Tibial artery (tissue), 4 donors: ENCODE measurements at regions not wholly inside any gene's neighbourhood (a gene's known extent, or its start where the extent isn't known, plus 50 kb on each side); places are given as distances from the start of the nearest gene placed in this dataset.
A peak's percentile ranks its signal among the peaks of the same experiment; 100 is the strongest.
"Not testable (repeated sequence)": the region's sequence is repeated elsewhere in the genome, so short reads cannot be mapped to it uniquely, and the experiment has no call there.

Experiments
- DNase-seq, 2 donors: peaks; one replicate each; pipeline ENCODE4 v3.0.0-alpha.2; 2019
- H3K27ac ChIP-seq, 2 donors: fragments of 200-600 bp; sonication (generic) in 1 of 2; 1 replicate in 1 of 2; 2 replicates in 1 of 2; pipeline ENCODE4 v1.5.1; 2018 to 2019; ENCODE audit warnings: mild to moderate bottlenecking in 1 of 2
- H3K27me3 ChIP-seq, 2 donors: fragments of 200-600 bp; sonication (generic) in 1 of 2; one replicate each; pipeline versions ENCODE4 v1.5.1 to v1.6.0; 2016 to 2019
- H3K36me3 ChIP-seq, 3 donors: fragments of 200-600 bp; sonication (generic) in 2 of 3; one replicate each; pipeline ENCODE4 v1.5.1; 2016 to 2019; ENCODE audit warnings: mild to moderate bottlenecking in 2 of 3
- H3K4me1 ChIP-seq, 4 donors: fragments of 200-600 bp; sonication (generic) in 2 of 4; 1 replicate in 3 of 4; 2 replicates in 1 of 4; pipeline ENCODE4 v1.5.1; 2016 to 2019
- H3K4me3 ChIP-seq, 2 donors: fragments of 200-600 bp; sonication (generic) in 1 of 2; 1 replicate in 1 of 2; 2 replicates in 1 of 2; pipeline ENCODE4 v1.5.1; 2018 to 2019; ENCODE audit warnings: mild to moderate bottlenecking in 2 of 2
- H3K9me3 ChIP-seq, 3 donors: fragments of 200-600 bp; sonication (generic) in 1 of 3; one replicate each; pipeline ENCODE4 v1.5.1; 2016 to 2019
- intact Hi-C: fragments of 100-400 bp; cut with DNase I; formaldehyde crosslinking; loops from one replicate; pipeline ENCODE4 v1.15.0; 2023; ENCODE audit warnings: low total_unique reads
- TF ChIP-seq, protein P1 (sequence below), 2 experiments: fragments of 200-600 bp in 1 of 2; fragments of 450-650 bp in 1 of 2; IDR thresholded peaks; one replicate each; pipeline ENCODE4 v1.5.1; 2017 to 2019; ENCODE audit warnings: antibody characterized with exemption in 2 of 2, mild to moderate bottlenecking in 1 of 2, moderate library complexity in 1 of 2

DNA sequence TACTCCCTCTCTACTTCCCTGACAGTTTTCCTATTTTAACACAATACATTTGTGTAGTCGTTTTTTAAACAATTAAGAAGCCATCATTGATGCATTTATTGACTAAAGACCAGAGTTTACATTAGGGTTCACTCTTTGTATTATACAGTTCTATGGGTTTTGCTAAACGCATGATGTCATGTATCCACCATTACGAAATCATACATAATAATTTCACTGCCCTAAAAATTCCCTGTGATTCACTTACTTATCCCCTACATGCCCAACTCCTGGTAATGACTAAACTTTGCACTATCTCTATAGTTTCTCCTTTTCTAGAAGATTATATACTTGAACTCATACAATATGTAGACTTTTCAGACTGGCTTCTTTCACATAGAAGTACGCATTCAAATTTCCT lies 1016.5 kb upstream of the FOXG1 start:
- Histone ChIP-seq H3K4me1 (no peaks in the 10 kb centered on the region), H3K36me3 (no peaks in the 10 kb centered on the region), H3K27ac (no peak overlapping the region), H3K9me3 (no peaks in the 10 kb centered on the region), H3K4me3 (no peak overlapping the region), H3K27me3 (no peaks in the 10 kb centered on the region)
- DNase-seq = no peak
- TF ChIP-seq, protein P1, sequence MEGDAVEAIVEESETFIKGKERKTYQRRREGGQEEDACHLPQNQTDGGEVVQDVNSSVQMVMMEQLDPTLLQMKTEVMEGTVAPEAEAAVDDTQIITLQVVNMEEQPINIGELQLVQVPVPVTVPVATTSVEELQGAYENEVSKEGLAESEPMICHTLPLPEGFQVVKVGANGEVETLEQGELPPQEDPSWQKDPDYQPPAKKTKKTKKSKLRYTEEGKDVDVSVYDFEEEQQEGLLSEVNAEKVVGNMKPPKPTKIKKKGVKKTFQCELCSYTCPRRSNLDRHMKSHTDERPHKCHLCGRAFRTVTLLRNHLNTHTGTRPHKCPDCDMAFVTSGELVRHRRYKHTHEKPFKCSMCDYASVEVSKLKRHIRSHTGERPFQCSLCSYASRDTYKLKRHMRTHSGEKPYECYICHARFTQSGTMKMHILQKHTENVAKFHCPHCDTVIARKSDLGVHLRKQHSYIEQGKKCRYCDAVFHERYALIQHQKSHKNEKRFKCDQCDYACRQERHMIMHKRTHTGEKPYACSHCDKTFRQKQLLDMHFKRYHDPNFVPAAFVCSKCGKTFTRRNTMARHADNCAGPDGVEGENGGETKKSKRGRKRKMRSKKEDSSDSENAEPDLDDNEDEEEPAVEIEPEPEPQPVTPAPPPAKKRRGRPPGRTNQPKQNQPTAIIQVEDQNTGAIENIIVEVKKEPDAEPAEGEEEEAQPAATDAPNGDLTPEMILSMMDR (IDR thresholded peaks at IDR 0.05) = no peak
- intact Hi-C loops = no loop called here

DNA sequence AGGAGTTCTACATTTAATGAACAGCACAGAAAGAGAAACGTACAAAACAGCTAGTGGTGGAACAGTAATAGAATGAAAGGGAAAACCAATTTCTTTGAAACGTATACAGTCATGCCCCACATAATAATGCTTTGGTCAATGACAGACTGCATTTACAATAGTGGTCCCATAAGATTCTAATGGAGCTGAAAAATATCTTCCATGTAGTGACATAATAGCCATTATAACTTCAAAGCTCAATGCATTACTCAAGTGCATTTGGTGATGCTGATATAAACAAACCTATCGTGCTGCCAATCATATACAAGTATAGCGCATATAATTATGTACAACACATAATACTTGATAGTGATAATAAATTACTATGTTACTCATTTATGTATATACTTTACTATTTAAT lies 1008.9 kb upstream of the FOXG1 start:
- not testable (repeated sequence) for H3K4me1 ChIP-seq

DNA sequence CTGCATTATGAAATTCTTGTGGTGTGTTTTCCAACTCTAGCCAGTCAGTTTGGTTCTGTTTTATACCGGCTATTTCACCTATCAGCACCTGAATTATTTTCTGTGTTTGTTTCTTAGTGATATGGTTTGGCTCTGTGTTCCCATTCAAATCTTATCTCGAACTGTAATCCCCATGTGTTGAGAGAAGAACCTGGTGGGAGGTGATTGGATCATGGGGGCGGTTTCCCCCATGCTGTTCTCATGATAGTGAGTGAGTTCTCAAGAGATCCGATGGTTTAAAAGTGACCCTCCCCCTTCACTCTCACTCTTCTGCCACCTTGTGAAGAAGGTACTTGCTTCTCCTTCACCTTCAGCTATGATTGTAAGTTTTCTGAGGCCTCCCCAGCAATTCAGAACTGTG lies 1006.2 kb upstream of the FOXG1 start:
- H3K36me3 ChIP-seq, H3K4me3 ChIP-seq, H3K27me3 ChIP-seq, DNase-seq, intact Hi-C loops, H3K4me1 ChIP-seq, H3K9me3 ChIP-seq, H3K27ac ChIP-seq: not testable (repeated sequence)

More for the DNA sequence above, 1008.9 kb upstream of the FOXG1 start:
- intact Hi-C loops, DNase-seq, H3K27ac ChIP-seq, H3K27me3 ChIP-seq, H3K36me3 ChIP-seq, H3K9me3 ChIP-seq, H3K4me3 ChIP-seq: not testable (repeated sequence)

DNA sequence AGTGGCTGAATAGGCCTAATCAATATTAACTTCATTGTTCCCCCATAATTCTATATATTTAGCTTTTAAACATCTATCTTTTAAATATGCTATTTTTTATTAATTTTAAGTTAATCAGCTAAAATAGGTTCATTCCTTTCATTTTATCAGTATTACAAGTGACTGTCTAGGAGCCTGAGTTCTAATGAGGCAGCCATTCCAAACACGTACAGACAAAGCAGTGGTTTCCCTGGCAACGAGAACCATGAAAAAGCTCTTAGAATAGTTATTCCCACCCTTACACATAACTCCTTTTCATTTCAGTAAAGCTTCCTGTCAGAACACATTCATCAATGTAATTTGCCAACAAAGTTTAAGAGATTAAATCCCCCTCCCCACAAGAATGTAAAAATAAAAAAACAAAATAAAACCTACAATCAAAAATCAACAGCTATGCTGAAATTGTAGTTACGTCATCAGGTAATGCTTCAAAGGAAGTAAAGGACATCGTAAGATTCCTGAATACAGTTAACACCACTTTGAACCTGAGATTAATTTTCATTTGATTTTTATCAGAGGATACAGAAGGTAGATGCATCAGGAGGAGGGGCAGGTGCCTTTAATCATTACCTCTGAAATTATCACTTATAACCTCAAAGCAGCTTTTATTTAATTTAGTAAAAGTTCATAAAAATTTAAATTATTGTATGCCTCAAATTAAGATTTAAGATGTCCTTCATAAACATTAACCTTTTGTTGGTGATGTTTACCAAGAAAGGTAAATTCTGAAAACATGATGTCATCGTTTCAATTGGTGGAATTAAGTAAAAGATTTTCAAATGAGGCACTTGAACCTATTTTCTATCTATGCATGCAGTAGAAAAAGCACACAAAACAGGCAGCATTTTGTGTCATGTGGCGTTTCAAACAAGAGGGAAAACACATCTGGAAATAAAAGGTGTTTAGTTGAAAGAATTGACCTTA lies 967.2 kb upstream of the FOXG1 start:
- H3K4me3 ChIP-seq, DNase-seq, H3K27me3 ChIP-seq, H3K9me3 ChIP-seq, intact Hi-C loops, H3K36me3 ChIP-seq, H3K27ac ChIP-seq, H3K4me1 ChIP-seq: not testable (repeated sequence)

DNA sequence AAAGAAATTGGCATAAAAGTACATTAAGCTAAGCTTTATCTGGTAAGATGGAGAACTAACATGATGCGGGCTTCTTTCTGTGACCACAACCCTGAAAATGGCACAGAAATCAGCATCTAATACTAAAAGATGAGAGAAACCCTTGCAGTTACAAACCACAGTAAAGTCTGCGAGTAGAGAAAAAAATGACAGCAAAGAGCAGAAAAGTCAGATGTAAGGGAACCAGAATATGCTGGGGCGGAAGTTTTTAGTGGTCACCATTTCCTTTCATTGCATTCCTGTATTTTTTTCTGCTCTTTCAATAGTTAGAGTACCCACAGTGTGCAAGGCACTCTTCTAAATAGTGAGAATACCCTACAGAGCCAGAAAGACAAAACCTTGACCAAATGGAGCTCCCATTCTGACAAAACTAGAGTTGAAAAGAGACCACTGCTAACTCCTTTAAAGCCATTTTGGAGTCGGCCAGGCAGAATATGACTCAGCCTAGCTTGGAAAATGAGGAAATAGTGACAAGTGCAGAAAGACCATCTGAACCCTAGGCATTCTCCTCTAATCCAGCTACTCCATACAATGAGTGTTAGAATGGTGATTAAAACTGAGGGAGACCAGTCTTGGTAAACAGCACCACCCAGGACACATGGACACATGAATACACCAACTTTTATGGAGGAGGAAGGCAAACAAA lies 948.7 kb upstream of the FOXG1 start:
- H3K9me3 ChIP-seq, H3K4me3 ChIP-seq, H3K27ac ChIP-seq, DNase-seq, intact Hi-C loops, H3K27me3 ChIP-seq, H3K36me3 ChIP-seq, H3K4me1 ChIP-seq: not testable (repeated sequence)

DNA sequence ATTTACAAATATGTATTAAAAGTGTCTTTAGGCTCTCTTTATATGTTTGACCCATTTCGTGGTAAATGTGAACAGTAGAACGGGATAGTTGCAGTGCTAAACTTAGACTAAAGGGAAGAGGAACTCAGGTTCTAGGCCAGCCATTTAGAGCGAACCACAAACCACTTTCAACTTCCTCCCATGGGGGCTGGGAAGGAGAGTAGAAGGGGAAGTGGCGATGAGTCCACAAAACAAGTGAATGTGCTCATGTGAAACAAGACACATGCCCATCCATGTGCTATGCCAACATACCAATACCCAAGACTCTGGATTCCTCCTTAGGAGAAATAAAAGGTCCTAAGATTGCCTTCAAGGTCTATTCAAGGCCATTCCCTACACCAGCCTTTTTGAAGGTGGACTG lies 940.4 kb upstream of the FOXG1 start:
- intact Hi-C loops, H3K27me3 ChIP-seq, H3K4me1 ChIP-seq, H3K9me3 ChIP-seq, H3K36me3 ChIP-seq, H3K27ac ChIP-seq, H3K4me3 ChIP-seq: not testable (repeated sequence)
- DNase-seq = peak in 1 of 2 donors; percentile 43

DNA sequence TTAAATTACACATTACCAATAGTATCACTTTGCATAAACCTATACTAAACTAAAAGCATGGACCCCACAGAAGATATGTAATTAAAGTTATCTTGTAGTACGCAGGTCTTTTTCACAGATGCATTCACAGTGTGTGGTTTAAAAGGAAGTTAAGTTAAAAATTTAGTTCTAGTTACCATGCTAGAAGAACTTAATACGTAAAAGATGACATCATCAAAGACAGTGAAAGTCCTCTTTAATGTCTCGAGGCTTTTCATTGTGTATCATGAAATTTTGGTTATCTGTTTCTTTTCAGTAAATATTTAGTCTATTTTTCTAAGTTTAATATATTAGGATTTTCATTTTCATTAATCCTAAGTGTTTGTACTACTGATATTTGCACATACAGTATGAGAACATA lies 934.6 kb upstream of the FOXG1 start:
- intact Hi-C loops, DNase-seq, H3K36me3 ChIP-seq, H3K4me1 ChIP-seq, H3K27ac ChIP-seq, H3K9me3 ChIP-seq, H3K27me3 ChIP-seq, H3K4me3 ChIP-seq: not testable (repeated sequence)

DNA sequence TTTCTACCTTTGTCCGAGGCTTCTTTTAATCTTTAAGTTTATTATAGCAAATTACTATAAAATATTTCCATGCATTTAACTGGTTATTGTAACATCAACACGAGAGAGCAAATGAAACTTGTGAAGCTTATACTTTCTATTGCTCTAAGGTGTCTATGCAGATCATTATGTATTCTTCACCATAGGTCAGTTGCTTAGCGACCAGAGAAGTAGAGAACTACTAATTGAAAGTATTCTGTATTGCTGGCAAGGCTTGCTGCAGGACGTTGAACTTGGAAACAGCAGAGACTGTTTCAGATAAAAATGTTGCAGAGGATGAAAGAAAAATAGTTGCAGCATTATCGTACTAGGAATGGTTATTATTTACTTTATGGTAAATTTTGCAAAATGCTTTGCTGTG lies 933.6 kb upstream of the FOXG1 start:
- H3K36me3 ChIP-seq, H3K27ac ChIP-seq, DNase-seq, intact Hi-C loops, H3K4me3 ChIP-seq, H3K4me1 ChIP-seq, H3K9me3 ChIP-seq, H3K27me3 ChIP-seq: not testable (repeated sequence)

DNA sequence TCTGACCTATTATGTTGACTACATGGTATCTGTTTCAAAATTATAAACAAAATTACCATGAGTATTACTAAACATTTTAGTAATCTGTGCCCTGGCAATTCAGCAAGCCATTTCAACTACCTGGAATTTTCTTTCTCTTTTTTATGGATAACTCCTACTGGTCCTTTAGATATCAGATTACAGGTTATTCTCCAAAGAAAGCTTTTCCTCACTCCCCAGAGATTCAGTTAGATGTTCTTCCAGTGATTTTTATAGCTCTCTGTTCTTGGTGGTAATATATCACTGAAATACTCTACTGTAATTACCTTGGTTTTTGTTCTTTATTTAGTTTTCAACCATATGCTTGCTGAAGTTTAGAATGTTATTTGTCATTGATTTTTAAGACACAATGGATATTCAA lies 930.2 kb upstream of the FOXG1 start:
- H3K36me3 ChIP-seq = no peaks in the 10 kb centered on the region
- intact Hi-C loops = no loop called here

More for the DNA sequence above, 930.2 kb upstream of the FOXG1 start:
- no peak for DNase-seq
- TF ChIP-seq, protein P1 (IDR thresholded peaks at IDR 0.05) = no peak
- H3K9me3 ChIP-seq = no peaks in the 10 kb centered on the region
- H3K4me3 ChIP-seq = no peak overlapping the region
- no peak overlapping the region for H3K27ac ChIP-seq
- H3K27me3 ChIP-seq = no peaks in the 10 kb centered on the region
- no peaks in the 10 kb centered on the region for H3K4me1 ChIP-seq
